Globus pallidus (tissue), 1 donor: ENCODE measurements at regions not wholly inside any gene's neighbourhood (a gene's known extent, or its start where the extent isn't known, plus 50 kb on each side); places are given as distances from the start of the nearest gene placed in this dataset.
A peak's percentile ranks its signal among the peaks of the same experiment; 100 is the strongest.

Source experiments
- DNase-seq: peaks from one replicate; pipeline ENCODE4 v3.0.0-alpha.2; 2015; ENCODE audit warnings: low spot score

DNA sequence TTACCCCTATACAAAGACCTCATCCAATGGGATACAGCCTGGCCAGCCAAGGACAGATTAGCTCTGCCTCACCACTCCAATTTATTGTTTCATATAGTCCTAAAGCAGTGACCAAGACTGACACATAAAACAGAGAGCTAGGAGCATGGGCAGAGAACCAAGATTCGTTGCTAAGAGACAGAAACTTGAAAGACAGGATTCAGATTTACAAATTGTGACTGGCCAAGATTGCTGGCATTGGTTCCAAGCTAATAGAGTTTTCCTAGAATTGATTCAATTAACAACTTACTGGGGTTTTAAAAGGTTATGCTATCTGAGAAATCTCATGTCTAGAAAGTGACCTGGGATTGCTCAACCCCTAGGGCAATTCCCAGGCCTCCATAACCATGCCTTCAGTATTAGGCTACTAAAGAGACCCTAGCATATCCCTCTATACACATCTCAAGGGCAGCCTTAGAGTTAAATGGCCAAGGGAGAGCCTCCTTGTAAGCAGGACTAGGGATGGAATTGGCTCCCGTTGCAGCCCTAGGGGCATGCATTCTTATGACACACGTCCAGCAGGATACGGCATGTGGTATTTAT lies 75.6 kb downstream of the ICOS start:
- peak; percentile 21 for DNase-seq

DNA sequence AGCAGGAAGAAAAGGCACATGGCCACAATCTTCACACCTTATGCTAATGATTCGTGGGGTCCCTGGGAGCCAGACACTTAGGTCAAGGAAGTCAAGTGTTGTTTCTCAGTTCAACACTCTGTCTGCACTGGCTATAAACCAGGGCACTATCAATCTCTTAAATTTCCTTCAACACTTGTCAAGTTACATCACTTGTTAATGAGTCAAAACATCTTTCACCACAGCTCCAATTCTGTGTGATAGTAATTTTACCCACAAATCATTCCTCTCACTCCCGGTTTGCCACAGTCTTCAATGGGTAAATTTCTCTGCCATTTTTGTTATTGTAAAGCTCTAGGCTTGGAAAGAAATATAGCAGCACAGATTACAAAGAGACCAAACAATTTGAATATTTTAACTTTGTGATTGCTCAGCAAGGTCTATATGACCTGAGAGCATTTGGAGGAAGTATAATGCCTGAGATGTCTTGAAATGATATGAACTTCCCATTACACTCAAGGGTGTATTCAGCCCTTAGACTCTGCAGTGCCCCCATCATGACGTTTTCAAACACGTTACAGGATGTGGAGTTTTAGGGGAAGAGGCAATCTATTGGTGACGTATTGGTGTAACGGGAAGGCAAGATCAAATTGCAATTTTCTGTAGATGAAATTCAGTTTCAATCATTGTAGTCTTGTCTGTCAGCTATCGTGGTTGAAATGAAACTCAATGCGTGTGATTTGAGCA lies 78.7 kb downstream of the ICOS start:
- DNase-seq: no peak

DNA sequence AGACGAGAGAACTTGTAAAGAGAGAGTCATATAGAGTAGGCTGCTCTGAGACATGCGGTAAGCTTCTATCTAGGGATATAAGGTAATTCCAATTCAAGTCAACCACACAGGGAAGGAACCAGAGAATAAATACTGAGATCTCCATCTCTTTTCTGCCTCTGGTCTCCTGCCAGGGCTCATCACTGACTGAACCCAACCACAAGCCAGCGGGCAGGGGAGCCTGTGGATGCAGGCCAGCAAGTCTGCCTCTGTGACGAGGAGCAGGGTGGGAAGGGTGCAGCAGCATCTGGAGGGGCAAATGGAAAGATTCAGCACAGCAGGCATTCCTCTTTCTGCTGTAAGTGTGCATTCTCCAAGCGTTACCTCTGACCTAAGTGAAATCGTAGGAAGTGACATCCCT lies 82.2 kb downstream of the ICOS start:
- DNase-seq: no peak

DNA sequence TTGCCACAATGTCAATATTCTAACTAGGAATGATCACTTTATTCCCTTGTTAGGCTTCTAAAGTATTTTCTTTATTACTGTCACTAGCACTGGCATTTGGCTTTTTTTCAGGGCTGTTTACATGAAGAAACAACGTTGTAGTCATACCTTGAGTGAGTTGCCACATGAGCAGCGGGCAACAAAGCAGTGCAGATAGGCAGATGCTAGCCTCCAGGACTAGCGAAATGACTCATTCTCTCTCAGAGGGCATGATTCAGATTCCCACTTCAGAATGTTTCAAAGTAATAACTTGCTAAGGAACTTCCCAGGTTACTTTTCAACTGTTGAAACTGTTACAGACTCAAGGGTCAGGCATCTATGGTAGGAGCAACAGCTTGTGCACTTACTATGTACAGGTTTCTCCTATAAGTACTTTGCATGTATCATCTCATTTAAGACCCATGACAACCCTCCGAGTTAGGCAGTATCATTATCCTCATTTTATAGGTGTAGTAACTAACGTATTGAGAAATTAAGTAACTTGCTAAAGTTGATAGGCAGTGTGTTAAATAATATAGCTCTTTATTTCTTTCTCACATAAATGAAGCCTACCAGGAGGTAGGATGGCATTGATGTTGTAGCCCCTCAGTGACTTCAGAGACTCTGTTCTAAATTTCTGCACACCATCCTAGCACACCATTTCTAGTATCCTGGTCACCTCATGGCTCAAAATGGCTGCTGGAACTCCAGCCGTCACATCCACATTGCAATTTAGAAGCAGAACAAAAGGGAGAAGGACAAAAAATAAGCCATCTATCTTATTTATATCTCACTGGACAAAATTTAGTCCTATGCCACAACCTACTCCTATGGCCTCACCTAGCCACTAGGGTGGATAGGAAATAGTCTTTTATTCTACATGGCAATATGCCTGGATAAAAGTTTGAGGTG lies 83.3 kb downstream of the ICOS start:
- DNase-seq: no peak

DNA sequence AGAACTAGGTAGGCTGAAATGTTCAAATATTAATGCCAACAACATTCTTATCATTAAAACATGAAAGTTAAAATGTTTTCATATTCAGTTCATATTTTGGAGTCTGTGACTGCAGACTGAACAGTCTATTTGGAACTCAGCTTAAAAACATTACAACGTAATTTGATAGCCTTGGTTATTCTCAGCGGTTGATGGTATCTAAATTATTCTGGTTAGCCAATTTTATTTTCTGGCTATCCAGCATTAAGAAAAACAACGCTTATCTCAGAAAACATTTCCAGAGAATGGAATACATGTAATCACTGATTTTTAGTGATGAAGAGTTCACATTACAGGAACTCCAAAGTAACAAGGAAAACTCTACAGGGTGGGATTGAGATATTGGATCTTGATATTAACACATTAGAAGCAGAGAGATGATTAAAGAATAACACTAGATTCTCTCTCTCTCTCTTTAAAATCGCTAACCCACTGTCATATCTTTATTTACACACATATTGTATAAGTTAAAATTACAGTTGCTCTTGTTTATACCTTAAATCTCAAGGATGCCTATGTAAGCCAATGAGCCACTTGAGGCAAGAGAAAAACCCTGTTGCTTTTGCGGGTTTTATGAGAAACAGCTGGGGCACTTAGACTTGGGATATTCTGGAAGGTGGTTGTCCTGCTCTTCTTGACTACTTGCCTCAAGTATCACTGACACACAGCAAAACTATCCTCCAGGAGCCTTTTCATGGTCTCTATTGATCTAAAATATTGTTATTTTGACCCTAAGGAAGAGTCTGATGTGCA lies 84.9 kb downstream of the ICOS start:
- DNase-seq: no peak

DNA sequence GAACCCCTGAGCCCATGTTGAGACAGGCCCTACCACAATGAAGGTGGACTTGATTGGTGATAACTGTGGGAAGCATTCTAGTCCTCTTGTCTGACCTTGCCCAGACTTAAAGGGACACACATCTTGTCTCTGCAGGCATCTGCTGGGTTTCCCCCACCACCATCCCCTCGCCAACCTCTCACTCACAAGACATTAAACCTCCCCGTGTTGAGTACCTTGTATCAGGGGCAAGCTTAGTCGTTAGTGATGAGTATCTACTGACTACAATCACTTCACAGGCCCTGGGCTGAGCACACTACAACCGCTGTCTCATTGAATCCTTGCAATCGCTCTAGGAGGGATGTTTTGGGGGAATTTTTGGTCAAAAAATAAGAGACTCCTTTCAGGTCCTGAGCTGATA lies 86.0 kb downstream of the ICOS start:
- DNase-seq: no peak

DNA sequence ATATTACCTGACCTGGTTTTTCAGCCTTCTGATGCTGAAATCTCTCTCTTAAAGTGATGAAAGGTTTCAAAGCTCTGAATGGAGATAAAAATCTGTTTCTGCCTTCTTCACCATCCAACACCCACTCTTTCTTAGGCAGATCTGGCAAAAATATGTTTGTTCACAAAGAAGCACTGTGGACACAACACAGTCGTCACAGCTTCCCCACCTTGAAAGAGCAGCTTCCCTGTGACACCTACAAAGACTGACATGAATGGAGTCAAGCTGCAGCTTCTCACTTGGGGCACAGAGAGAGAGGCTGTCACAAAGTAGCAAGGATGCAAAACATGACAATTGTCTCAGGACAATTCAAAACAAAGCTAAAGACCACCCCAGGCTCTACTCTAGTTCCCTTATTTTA lies 86.5 kb downstream of the ICOS start:
- no peak for DNase-seq

DNA sequence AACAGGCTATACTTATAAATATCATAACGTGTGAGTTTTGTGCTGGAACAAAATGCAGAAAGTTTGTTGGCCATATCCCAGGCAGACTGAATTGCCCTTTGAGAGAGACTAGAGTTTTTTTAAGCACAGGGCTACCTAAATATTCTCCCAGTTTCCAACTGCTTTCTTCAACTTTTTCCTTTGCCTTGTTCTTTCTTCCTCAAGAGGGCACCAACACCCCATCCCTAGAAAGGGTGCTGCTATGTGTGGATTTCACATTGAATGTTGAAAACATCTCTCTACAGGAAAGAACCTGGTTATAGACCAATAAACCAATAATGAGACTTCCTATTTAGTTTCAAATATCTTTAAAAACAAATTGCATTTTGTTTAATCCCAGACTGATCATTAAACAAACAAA lies 87.9 kb downstream of the ICOS start:
- peak; percentile 16 for DNase-seq

DNA sequence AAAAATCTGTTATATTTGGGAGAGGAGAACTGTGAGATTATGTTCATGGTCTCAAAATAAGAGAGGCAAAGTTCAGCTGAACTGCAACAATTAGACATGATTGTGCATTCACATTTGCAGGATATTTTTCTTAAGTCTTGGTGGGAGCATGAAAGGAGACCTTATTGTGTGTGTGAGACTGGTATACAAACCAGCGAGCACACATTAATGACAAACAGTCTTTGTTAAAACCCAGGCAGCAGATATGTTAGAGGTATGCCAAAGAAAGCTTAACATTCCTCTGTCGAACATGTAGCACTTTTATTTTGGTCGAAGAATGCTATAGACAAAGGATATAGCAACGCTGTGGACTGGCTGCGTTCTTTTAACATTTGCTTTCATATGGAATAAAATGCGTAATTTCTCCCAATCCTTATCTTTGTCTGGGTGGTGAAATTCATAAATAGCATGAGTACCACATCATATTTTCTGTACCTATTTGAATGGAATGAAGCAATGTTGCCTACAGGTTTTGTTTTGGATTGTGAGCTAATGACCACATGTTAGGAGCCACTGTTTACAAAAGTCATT lies 88.4 kb downstream of the ICOS start:
- no peak for DNase-seq

DNA sequence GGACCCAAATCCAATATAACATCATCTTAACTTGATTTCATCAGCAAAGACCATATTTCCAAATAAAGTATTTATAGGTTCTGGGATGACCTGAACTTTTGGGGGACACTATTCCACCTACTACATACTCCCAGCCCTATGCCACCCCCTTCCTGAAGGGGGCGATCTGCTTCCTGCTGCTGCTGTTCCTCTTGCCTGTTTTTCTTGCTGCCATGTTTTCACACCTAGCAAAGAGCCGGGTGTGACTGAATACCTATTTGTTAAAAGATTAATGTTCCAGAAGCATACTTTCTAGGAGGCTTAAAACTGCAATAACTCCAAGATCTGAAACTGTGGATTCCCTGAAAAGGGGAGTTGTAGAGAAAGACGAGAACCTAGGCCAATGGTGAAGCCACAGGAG lies 89.7 kb downstream of the ICOS start:
- no peak for DNase-seq

DNA sequence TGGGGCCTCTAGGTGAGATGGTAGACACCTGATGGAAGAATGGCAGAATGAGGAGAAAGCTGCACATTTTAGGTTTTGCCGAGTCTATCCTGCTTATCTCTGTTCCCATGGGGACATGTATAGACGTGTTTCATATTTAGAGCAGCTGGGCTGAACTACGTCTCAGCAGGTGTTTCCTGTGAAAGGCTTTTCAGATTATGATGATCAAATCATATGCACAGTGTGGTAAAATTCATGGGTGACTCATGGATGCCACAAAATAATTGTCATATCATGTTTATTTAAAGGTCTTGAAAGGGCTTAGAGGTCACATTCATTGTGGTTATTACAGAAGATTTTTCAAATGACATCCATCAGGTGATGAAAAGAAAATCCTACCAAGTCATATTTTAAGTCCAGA lies 90.5 kb downstream of the ICOS start:
- DNase-seq: no peak

DNA sequence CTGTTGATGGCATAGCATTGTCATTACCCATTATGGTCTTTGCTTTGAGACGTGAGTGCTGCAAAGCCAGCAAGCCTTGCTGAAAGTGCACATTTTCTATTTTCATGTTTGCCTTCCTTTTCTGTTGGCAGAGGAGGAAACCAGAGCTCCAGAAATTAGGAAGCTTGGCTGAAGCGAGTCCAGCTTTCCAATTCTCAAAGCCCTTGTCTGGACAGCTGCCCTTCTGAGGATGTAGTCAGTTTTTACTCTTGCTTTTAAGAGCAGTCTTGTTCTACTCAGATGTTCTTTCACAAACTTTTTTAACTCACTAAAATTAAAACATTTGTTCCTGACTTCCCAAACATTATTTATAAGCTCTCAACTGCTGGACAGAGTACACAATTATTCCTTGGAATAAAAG lies 93.8 kb downstream of the ICOS start:
- DNase-seq: no peak

DNA sequence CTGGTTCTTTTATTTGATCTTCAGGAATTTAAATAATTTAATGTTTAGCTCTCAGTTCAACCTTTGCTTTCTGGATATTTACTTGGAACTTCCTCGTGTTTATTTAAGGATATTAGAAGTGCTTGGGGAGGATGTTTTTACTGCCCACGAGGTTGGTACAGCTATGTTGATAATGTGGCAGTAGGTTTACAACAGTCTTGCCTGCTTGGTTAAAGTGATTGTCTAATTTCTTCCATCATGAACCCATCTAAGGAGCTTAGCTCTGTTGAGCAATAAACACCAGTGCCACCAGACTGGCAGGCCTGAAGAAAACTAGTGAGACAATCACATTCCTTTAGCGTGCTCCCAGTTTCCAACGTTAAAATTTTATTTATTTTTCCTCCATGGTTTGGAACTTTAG lies 94.5 kb downstream of the ICOS start:
- no peak for DNase-seq

DNA sequence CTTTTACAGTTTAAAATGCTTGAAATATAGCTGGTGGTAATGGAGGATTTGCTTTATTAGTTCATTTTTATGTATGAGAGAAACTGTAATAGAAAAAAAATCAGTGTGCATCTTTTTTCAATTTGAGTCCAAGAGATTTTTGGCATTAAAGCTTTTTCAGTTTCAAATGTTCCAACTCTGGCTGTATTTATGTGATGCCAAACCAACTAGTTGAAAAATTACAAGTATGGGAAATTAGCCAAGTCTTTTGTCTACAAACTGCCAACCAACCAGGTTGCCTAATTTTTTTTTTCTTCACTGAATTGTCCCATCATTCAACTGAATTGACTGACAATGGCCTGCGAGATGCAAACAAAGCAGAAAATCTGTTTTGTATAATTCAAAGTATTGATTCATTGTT lies 95.7 kb downstream of the ICOS start:
- no peak for DNase-seq

DNA sequence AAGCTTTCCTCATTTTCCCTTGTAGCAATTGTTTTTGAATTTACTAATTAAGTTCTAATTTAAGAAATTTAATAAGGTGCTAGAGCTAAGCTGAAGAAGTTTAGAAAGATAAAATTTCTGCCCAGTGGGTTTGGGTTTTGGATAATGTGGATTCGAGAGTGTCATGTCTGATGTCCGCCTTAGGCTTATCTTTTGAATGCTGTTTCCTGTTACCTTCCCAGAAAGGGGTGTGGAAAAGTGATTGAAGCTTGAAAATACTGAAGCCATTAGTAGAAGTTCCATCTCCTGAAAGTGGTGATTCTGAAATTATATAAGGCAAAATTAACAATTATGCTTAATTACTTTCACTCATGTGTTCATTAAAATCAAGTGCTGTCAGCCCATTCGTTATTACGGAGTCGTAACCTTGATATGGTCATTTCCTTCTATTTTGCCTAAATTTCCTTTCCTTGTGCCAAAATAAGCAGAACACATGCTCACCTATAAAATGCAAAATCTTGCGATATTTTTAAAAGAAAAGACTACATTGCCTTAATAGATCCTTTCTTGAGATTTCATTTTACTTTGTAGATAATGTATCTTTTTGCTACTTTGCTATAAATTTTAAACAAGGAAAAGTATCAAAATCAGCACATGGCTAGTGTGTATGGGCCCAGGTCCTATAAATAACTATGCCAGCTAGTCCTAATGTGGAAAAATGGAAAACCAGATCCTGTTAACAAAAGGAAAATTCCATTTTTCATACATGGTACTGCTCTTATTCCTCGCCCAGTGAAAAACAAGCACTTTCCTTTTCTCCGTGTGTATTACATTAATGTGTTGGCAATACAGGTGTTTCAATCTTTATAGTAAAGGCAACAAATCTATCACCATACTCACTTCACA lies 97.3 kb downstream of the ICOS start:
- DNase-seq: no peak

DNA sequence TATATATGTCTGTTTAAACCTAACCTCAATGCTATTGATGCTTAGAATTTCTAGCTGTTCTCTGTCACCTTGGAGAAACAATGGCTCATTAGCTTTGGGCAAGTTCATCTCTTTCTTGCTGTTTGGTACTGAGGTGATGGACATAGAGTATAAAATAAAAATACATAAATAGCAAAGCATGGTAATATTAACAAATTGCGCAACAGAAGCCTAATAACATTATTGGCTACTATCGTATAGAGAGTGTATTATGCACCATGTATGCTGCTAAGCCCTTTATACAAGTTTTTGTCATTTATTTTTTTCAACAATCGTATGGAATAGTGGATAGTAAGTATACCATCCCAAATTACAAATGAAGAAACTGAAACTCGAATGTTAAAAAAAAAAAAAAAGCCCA lies 100.1 kb downstream of the ICOS start:
- DNase-seq: no peak

DNA sequence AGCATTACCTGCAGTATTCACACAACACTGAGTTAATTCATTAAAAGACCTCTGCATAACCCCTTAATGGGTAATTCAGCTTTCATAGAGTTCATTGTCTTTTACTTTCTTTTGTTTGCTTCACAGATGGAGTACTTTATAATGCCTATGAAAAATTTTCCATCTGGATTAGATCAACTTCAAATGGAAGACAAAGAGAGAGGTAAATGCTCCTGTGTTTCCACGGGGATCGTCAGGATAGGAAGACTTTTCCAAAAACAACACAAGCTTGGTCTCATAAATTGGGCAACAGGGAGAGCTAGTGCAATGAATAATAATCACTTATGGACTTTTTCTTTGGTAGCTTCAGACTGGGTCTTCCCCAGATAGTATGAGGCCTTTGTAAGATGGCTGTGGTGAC lies 100.7 kb downstream of the ICOS start:
- no peak for DNase-seq

DNA sequence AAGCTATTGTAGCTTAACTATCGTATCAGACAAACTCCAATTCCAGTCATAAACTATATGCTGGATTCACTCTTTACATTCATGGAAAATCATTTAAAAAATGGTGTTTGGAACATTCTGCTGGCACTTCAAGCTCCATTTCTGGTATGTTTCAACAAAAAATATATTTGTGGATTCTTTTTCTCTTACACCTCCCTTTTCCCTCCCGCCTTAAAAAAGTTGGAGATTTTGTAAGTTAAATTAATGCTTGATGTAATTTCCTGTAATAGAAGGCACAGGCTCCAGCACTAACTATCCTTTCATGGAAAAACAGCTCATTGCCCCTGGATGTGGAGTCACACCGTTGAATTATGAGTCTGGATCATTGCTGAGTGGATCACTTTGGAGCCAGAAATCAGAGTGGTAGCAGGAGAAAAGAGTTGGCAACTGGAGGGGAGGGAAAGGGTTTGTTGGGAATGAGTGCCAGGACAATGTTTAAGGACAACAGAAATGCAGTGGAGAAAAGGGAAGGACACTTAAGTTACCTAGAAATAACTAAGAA lies 102.8 kb downstream of the ICOS start:
- DNase-seq: no peak

DNA sequence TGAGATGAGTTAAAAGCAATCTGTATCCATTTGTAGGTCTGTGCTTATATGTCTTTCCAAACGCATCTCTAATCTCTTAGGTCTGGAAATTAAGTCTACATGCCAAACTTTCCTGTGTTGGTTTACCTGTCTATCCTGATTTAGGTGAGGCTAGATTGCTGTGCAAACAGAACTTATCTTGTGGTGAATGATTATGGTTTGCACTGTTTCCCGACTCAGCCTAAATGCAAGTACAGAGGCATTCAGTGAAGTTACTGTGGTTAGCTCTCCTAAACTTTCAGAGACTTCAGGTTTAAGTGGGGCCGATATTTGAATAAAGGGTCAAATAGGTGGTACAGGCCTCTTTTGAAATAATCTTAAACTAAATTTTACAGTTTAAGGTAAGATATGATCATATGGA lies 103.5 kb downstream of the ICOS start:
- no peak for DNase-seq

DNA sequence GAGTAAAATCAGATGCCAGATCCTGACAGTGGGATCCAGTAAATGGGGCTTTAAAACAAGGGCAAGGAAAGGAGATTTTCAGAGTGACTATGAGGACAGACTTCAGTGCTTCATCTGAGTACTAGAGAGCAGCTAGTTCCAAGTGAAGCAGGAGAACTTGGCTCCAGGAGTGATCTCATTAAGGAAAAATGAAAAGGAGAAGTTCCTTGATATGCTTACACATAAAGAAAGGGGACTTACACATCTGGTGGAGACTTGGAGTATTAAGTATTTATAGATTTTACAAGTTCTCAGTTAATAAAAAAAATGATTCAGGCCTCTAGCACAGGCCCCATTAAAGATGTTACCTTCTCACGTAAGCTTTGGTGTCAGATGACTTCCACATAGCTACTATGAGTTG lies 105.8 kb downstream of the ICOS start:
- no peak for DNase-seq

DNA sequence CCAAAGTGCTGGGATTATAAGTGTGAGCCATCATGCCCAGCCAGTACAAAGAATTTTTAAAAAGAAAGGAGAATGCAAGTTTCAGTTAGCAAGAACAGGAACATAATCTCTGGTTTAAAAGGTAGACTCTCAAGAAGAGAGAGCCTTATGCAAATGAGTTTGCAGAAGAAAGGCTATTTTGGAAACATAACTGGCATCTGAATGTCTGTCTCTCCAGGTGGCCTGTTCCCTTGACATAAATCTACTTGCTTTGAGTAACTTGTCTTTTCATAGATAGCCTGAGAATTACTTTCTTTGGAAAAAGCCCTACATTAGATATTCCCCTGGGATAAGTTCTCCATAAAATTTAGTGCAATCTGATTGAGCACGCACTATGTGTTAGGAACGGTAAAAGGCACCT lies 109.6 kb downstream of the ICOS start:
- no peak for DNase-seq
